Panc1 (cell line): ENCODE measurements at regions not wholly inside any gene's neighbourhood (a gene's known extent, or its start where the extent isn't known, plus 50 kb on each side); places are given as distances from the start of the nearest gene placed in this dataset.

Experiments used
- ATAC-seq: fragments of 200-7000 bp; cut with Tn5 transposase; 2 replicates; pipeline ENCODE4 v1.9.1; 2020; ENCODE audit warnings: mild to moderate bottlenecking, moderate library complexity
- BruUV-seq: library from RNA; stranded (reverse); fragments of 400-500 nt; replicated peaks from 2 replicates; lab custom pipeline; 2021; lab: Mats Ljungman, UMichigan
- CTCF ChIA-PET: fragments of 300-600 bp; sonication (Branson Sonifier 250); formaldehyde crosslinking; loops from one replicate; lab custom pipeline; 2022; ENCODE audit warnings: antibody characterized with exemption; lab: Charles Lee
- POLR2A ChIA-PET: fragments of 300-600 bp; sonication (Branson Sonifier 250); formaldehyde crosslinking; loops from one replicate; lab custom pipeline; 2022; ENCODE audit warnings: antibody characterized with exemption; lab: Charles Lee
- DNase-seq: peaks from one replicate; pipeline ENCODE4 v3.0.0-alpha.2; 2010; ENCODE audit warnings: low read depth, low spot score
- H3K27ac ChIP-seq: 2 replicates; pipeline ENCODE4 v1.5.1; 2011; ENCODE audit warnings: mild to moderate bottlenecking, low read length, inconsistent platforms
- H3K27me3 ChIP-seq: fragments of 200-500 bp; sonication (Bioruptor generic); 2 replicates; pipeline ENCODE4 v1.6.0; 2014; ENCODE audit warnings: low read length, inconsistent platforms; ENCODE audit not compliant: control insufficient read depth, insufficient read depth
- H3K36me3 ChIP-seq: fragments of 200-500 bp; sonication (Bioruptor generic); 2 replicates; pipeline ENCODE4 v1.5.1; 2014; ENCODE audit warnings: inconsistent platforms, mild to moderate bottlenecking, low read length, moderate library complexity; ENCODE audit not compliant: control insufficient read depth, insufficient read depth
- H3K4me1 ChIP-seq: 2 replicates; pipeline ENCODE4 v1.5.1; 2011; ENCODE audit warnings: inconsistent platforms, mild to moderate bottlenecking, low read length, moderate library complexity; ENCODE audit not compliant: control insufficient read depth, insufficient read depth
- H3K4me3 ChIP-seq, 2 experiments: 2 replicates each; pipeline ENCODE4 v1.5.1; 2011 to 2012; ENCODE audit warnings: low read depth in 2 of 2, low read length in 2 of 2, mild to moderate bottlenecking in 2 of 2, inconsistent platforms in 1 of 2, moderate library complexity in 1 of 2
- H3K9me3 ChIP-seq: fragments of 200-500 bp; sonication (Bioruptor generic); 2 replicates; pipeline ENCODE4 v1.5.1; 2014; ENCODE audit warnings: low read depth, mild to moderate bottlenecking, inconsistent platforms, low read length, moderate library complexity; ENCODE audit not compliant: control insufficient read depth, insufficient read depth
- CTCF ChIP-seq: fragments of 450-650 bp; IDR thresholded peaks from 2 replicates; pipeline ENCODE4 v1.5.1; 2017; ENCODE audit warnings: mild to moderate bottlenecking
- POLR2AphosphoS5 ChIP-seq: IDR thresholded peaks from 2 replicates; pipeline ENCODE4 v1.6.1; 2012; ENCODE audit warnings: mild to moderate bottlenecking, low read depth, low read length, moderate library complexity
- SIN3A ChIP-seq: IDR thresholded peaks from 2 replicates; pipeline ENCODE4 v1.6.1; 2012; ENCODE audit warnings: low read depth, mild to moderate bottlenecking, low read length, moderate library complexity, borderline replicate concordance; ENCODE audit not compliant: insufficient read depth
- TCF7L2 ChIP-seq: IDR thresholded peaks from 2 replicates; pipeline ENCODE4 v1.6.1; 2011; ENCODE audit warnings: mild to moderate bottlenecking, low read depth, low read length, inconsistent platforms
- in situ Hi-C: cut with HindIII; loops from 2 replicates; pipeline ENCODE4 v1.10.0; 2016; ENCODE audit warnings: low sequenced_read_pairs, low pct_unique_long_range_greater_than_20kb
- intact Hi-C: fragments of 100-400 bp; cut with micrococcal nuclease; formaldehyde crosslinking; loops from one replicate; pipeline ENCODE4 v1.10.0; 2022; ENCODE audit not compliant: unreplicated experiment
- TF ChIP-seq, protein P1 (sequence below), 2 experiments: IDR thresholded peaks; 2 replicates each; pipeline ENCODE4 v1.6.1; 2011 to 2012; ENCODE audit warnings: low read depth in 2 of 2, control low read depth in 1 of 2, low read length in 1 of 2, mild to moderate bottlenecking in 1 of 2, moderate library complexity in 1 of 2; ENCODE audit not compliant: insufficient read depth in 1 of 2

DNA sequence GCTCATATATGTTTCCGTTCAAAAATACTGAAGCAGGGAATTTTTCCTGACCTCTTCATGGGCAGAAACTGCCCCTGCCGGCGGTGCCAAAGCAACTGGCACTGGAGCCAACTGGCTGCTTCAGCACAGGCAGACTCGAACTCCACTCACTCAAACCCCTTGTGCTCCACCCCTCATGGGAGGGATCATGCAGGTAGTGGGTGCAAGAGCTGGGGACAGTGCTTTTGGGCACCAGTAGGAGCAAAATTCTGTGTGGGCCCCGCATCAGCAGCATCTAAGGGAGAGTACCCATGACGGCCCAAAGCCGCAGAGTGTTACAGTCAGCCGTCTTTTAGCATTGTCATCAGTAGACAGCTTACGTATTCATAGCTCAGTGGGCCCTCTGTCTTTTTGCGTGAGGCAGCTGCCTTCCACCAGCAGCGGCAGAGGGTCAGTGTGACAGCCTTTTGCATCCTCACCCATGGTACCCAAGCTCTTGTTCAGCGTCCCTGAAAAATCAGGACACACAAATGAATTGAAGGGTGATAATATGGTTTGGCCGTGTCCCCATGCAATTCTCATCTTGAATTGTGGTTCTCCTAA is 393.8 kb downstream of the SLITRK6 start:
- no peaks in the 10 kb centered on the region for H3K9me3 ChIP-seq
- ATAC-seq (no peak), DNase-seq (no peak)
- BruUV-seq, result no TSS peak
- H3K4me3 ChIP-seq, result no peak overlapping the region
- H3K36me3 ChIP-seq, result no peaks in the 10 kb centered on the region
- POLR2A ChIA-PET, result no interaction called here
- intact Hi-C loops, result no loop called here
- no peaks in the 10 kb centered on the region for H3K4me1 ChIP-seq
- TF ChIP-seq, protein P1, sequence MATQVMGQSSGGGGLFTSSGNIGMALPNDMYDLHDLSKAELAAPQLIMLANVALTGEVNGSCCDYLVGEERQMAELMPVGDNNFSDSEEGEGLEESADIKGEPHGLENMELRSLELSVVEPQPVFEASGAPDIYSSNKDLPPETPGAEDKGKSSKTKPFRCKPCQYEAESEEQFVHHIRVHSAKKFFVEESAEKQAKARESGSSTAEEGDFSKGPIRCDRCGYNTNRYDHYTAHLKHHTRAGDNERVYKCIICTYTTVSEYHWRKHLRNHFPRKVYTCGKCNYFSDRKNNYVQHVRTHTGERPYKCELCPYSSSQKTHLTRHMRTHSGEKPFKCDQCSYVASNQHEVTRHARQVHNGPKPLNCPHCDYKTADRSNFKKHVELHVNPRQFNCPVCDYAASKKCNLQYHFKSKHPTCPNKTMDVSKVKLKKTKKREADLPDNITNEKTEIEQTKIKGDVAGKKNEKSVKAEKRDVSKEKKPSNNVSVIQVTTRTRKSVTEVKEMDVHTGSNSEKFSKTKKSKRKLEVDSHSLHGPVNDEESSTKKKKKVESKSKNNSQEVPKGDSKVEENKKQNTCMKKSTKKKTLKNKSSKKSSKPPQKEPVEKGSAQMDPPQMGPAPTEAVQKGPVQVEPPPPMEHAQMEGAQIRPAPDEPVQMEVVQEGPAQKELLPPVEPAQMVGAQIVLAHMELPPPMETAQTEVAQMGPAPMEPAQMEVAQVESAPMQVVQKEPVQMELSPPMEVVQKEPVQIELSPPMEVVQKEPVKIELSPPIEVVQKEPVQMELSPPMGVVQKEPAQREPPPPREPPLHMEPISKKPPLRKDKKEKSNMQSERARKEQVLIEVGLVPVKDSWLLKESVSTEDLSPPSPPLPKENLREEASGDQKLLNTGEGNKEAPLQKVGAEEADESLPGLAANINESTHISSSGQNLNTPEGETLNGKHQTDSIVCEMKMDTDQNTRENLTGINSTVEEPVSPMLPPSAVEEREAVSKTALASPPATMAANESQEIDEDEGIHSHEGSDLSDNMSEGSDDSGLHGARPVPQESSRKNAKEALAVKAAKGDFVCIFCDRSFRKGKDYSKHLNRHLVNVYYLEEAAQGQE (IDR thresholded peaks at IDR 0.05; ENCODE audit: insufficient read depth in 1 of 2, low read depth in 2 of 2, low read length in 1 of 2), result no peak
- TF ChIP-seq TCF7L2, result no peak
- TF ChIP-seq SIN3A, result no peak
- TF ChIP-seq POLR2AphosphoS5, result no peak
- in situ Hi-C loops, result no loop called here
- CTCF ChIA-PET, result no interaction called here
- H3K27me3 ChIP-seq, result no peaks in the 10 kb centered on the region
- H3K27ac ChIP-seq, result no peak overlapping the region

GRCh38 chr13:85386424-85386823 is 412.8 kb downstream of the SLITRK6 start:
- ChIA-PET CTCF (no interaction called here), POLR2A (no interaction called here)
- H3K9me3 ChIP-seq, result no peaks in the 10 kb centered on the region
- no peaks in the 10 kb centered on the region for H3K36me3 ChIP-seq
- DNase-seq, result no peak
- TF ChIP-seq TCF7L2 (no peak), POLR2AphosphoS5 (no peak), CTCF (no peak), SIN3A (no peak)
- TF ChIP-seq, protein P1 (IDR thresholded peaks at IDR 0.05; ENCODE audit: insufficient read depth in 1 of 2, low read depth in 2 of 2, low read length in 1 of 2), result no peak
- H3K27me3 ChIP-seq, result no peaks in the 10 kb centered on the region
- H3K27ac ChIP-seq, result no peak overlapping the region
- intact Hi-C loops (no loop called here), in situ Hi-C loops (no loop called here)
- H3K4me1 ChIP-seq, result no peaks in the 10 kb centered on the region
- no peak overlapping the region for H3K4me3 ChIP-seq
- ATAC-seq, result no peak
- BruUV-seq, result no TSS peak
